ENCODE measurements at regions not wholly inside any gene's neighbourhood (a gene's known extent, or its start where the extent isn't known, plus 50 kb on each side); places are given as distances from the start of the nearest gene placed in this dataset.

DNA sequence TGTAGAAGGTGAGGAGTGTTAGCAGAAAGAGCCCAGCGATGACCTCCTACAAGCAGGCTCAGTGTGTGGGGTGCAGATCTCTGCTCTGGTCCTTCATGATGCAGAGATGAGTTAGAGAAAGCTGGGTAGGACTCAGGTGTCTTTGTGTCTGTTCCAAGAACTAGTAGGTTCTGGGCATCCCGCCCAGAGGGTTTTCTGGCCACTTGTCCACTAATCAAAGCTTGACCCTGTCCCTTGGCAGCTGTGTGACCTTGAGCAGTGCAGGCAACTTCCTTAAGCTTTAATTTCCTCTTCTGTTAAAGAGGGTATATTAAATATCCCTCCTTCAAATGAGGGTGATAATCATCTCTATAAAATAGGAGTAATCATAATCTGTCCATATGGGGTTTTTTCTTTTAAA is 54.7 kb upstream of the WNT4 start:
- CTCF ChIA-PET (ENCODE audit: partially characterized antibody): interaction anchor here (1.0 to 1.4 kb wide), 3 partner anchors 9 to 219 kb away, joined by 3 to 4 read pairs (median 3); no protein-coding TSS in a partner anchor
- 100% methylated on average over 2 of the region's 2 CpGs; no CpG with 5 or more reads in 1 of the 2 experiments for WGBS, 2 experiments (ENCODE audit: extremely low coverage in 1 of 2, insufficient coverage in 1 of 2, insufficient read length in 1 of 2, insufficient replicate concordance in 2 of 2, low coverage in 1 of 2, low lambda C conversion rate in 2 of 2, missing lambda C conversion rate in 1 of 2)

More for the DNA sequence above, 54.7 kb upstream of the WNT4 start:
- Histone ChIP-seq H4K8ac (ENCODE audit: extremely low read depth, insufficient read depth, low read length) (no peak overlapping the region), H4K5ac (ENCODE audit: insufficient read length, low read depth, low read length) (no peak overlapping the region), H3K4me1 (replicated peaks in 1 of 4; ENCODE audit: control insufficient read depth in 3 of 4, insufficient read depth in 4 of 4, low read length in 3 of 4) (no peaks in the 10 kb centered on the region), H2BK15ac (ENCODE audit: low read length) (no peak overlapping the region), H3K9ac (replicated peaks in 1 of 4; ENCODE audit: extremely low read depth in 1 of 4, low read depth in 3 of 4, low read length in 3 of 4) (no peak overlapping the region), H3K27me3 (replicated peaks in 1 of 4; ENCODE audit: control insufficient read depth in 3 of 4, extremely low read depth in 1 of 4, insufficient read depth in 3 of 4, low read length in 3 of 4) (no peaks in the 10 kb centered on the region; a peak in 1 of 7 replicates), H3K23ac (ENCODE audit: insufficient read length) (no peak overlapping the region), H3K56ac (replicated peaks; ENCODE audit: insufficient read length, low read depth, low read length) (no peak overlapping the region), H3K9me3 (ENCODE audit: insufficient read depth in 2 of 2, low read depth in 1 of 2, low read length in 1 of 2) (no peaks in the 10 kb centered on the region), H3K4me3 (ENCODE audit: extremely low read depth in 1 of 4, insufficient read depth in 2 of 4, low read depth in 3 of 4, low read length in 4 of 4) (no peak overlapping the region), H3K36me3 (ENCODE audit: control insufficient read depth in 2 of 4, insufficient read depth in 4 of 4, low read length in 3 of 4) (no peaks in the 10 kb centered on the region), H3K79me2 (ENCODE audit: control insufficient read depth in 1 of 2, insufficient read depth in 2 of 2, low read length in 2 of 2) (no peaks in the 10 kb centered on the region), H3K27ac (ENCODE audit: low read depth, low read length) (no peak overlapping the region), H3K4me2 (ENCODE audit: insufficient read depth in 1 of 2, low read depth in 2 of 2, low read length in 2 of 2) (no peak overlapping the region), H3K4ac (replicated peaks; ENCODE audit: insufficient read length, low read depth, low read length) (no peak overlapping the region), H4K91ac (replicated peaks; ENCODE audit: insufficient read length, low read length) (no peak overlapping the region), H2AK5ac (ENCODE audit: low read depth, low read length) (no peak overlapping the region), H3K79me1 (ENCODE audit: low read depth, low read length) (no peaks in the 10 kb centered on the region), H3K14ac (ENCODE audit: insufficient read length) (no peak overlapping the region), H4K20me1 (replicated peaks in 1 of 2; ENCODE audit: control insufficient read depth in 1 of 2, insufficient read depth in 2 of 2, low read length in 2 of 2) (no peaks in the 10 kb centered on the region), H2BK20ac (ENCODE audit: low read length) (no peak overlapping the region), H2BK12ac (ENCODE audit: low read depth, low read length) (no peak overlapping the region), H3K23me2 (ENCODE audit: low read depth, low read length) (no peaks in the 10 kb centered on the region; the same call in 1 of the 2 replicates), H2BK5ac (ENCODE audit: low read depth, low read length) (no peak overlapping the region), H2AFZ (ENCODE audit: low read length) (no peak overlapping the region), H3K18ac (ENCODE audit: extremely low read depth, low read length) (no peak overlapping the region), H2BK120ac (replicated peaks; ENCODE audit: low read depth, low read length) (no peak overlapping the region)
- DNase-seq (ENCODE audit: low read depth in 1 of 2, low spot score in 2 of 2) (no peak), FAIRE-seq (no peak)
- TF ChIP-seq RBBP5 (IDR thresholded peaks at IDR 0.05; ENCODE audit: borderline replicate concordance, low read depth, low read length) (no peak), BRCA1 (IDR thresholded peaks at IDR 0.05; ENCODE audit: low read depth, low read length) (no peak), KDM4A (IDR thresholded peaks at IDR 0.05; ENCODE audit: low read depth, low read length, severe bottlenecking) (no peak), SIRT6 (IDR thresholded peaks at IDR 0.05; ENCODE audit: low read length) (no peak), HDAC2 (IDR thresholded peaks at IDR 0.05; ENCODE audit: borderline replicate concordance in 1 of 2, low read depth in 2 of 2, low read length in 2 of 2) (no peak), POLR2AphosphoS5 (IDR thresholded peaks at IDR 0.05; ENCODE audit: low read depth, low read length) (no peak)
- POLR2A ChIA-PET (ENCODE audit: partially characterized antibody): interaction anchor here (1.1 kb wide), 1 partner anchor 13 kb away, joined by 3 read pairs; no protein-coding TSS in a partner anchor

Measured in H1 (cell line).